Type B pancreatic cell (in vitro differentiated cells): ENCODE measurements at regions not wholly inside any gene's neighbourhood (a gene's known extent, or its start where the extent isn't known, plus 50 kb on each side); places are given as distances from the start of the nearest gene placed in this dataset.

Experiments used
- DNase-seq: peaks from one replicate; pipeline ENCODE4 v3.0.0; 2021; ENCODE audit warnings: mixed read lengths; ENCODE audit not compliant: unreplicated experiment; ENCODE audit errors: extremely low spot score
- H3K27ac Mint-ChIP-seq: 2 replicates; pipeline ENCODE4 v1.8.0; 2021; ENCODE audit warnings: mild to moderate bottlenecking, mixed read lengths
- H3K27me3 Mint-ChIP-seq: 2 replicates; pipeline ENCODE4 v1.8.0; 2021; ENCODE audit warnings: mixed read lengths
- H3K36me3 Mint-ChIP-seq: 2 replicates; pipeline ENCODE4 v1.8.0; 2021; ENCODE audit warnings: mixed read lengths
- H3K4me1 Mint-ChIP-seq: one replicate; pipeline ENCODE4 v1.8.0; 2021; ENCODE audit warnings: mixed read lengths; ENCODE audit not compliant: unreplicated experiment
- H3K4me3 Mint-ChIP-seq: 2 replicates; pipeline ENCODE4 v1.8.0; 2021; ENCODE audit warnings: mild to moderate bottlenecking, mixed read lengths
- H3K9me3 Mint-ChIP-seq: 2 replicates; pipeline ENCODE4 v1.8.0; 2021; ENCODE audit warnings: mixed read lengths
- CTCF ChIP-seq: fragments of 200-600 bp; sonication (generic); conservative IDR thresholded peaks from 2 replicates; pipeline ENCODE4 v1.5.0; 2021; ENCODE audit warnings: antibody characterized with exemption, mild to moderate bottlenecking

DNA sequence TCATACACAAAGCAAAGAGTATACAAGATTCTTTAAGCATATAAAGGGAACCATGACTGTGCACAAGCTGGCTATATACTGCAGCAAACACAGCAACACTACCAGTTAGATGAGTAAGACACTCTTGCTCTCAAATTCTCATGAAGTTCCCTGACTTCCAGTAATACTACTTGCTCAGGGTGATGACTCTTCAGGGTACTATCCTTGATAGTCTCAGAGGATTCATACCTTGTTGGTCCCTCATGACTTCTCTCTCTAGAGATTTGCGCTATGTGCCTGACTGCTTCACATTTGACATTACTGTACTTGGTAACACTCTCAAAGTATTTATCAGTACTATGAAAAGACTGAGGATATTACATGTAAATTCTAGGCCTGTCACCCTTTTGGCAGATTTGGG, 159.8 kb upstream of the ZRANB2 start:
- Mint-ChIP-seq H3K27me3 (no peaks in the 10 kb centered on the region), H3K27ac (no peak overlapping the region), H3K4me1 (no peaks in the 10 kb centered on the region), H3K9me3 (no peaks in the 10 kb centered on the region), H3K4me3 (no peak overlapping the region), H3K36me3 (no peaks in the 10 kb centered on the region)
- DNase-seq: no peak
- TF ChIP-seq CTCF: no peak

DNA sequence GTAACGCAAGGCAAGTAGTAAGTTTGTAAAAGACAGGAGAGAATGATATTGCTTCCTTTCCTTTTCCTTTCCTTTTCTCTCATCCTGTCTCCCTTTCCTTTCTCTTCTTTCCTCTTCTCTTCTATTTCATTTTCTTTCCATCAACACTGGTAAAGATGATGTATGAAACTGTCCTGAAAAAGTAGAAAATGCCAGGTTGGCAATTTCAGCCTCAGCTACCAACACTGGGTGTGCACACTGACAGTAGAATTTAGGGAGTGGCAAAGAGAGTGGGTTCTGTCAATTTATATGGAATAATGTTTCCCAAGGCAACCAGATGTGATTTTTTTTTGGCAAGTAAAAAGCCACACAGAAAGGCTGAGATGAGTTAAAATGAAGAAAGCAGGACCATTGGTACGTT, 155.7 kb upstream of the ZRANB2 start:
- Mint-ChIP-seq H3K4me3 (no peak overlapping the region), H3K36me3 (no peaks in the 10 kb centered on the region), H3K4me1 (no peaks in the 10 kb centered on the region), H3K9me3 (no peaks in the 10 kb centered on the region), H3K27ac (no peak overlapping the region), H3K27me3 (no peaks in the 10 kb centered on the region)
- TF ChIP-seq CTCF: no peak
- no peak for DNase-seq

GRCh38 chr1:71233645-71234044, 152.8 kb upstream of the ZRANB2 start:
- Mint-ChIP-seq H3K27ac (no peak overlapping the region), H3K27me3 (peaks cover 3% of the 10 kb centered on the region), H3K4me3 (no peak overlapping the region), H3K4me1 (no peaks in the 10 kb centered on the region), H3K9me3 (no peaks in the 10 kb centered on the region), H3K36me3 (no peaks in the 10 kb centered on the region)
- no peak for DNase-seq
- TF ChIP-seq CTCF: no peak

- Mint-ChIP-seq H3K4me3 (no peak overlapping the region), H3K36me3 (no peaks in the 10 kb centered on the region), H3K9me3 (no peaks in the 10 kb centered on the region), H3K27me3 (peaks cover 3% of the 10 kb centered on the region), H3K4me1 (no peaks in the 10 kb centered on the region), H3K27ac (no peak overlapping the region)
- no peak for DNase-seq
- no peak for TF ChIP-seq CTCF
Measured at GRCh38 chr1:71232786-71233185, 152.0 kb upstream of the ZRANB2 start.

DNA sequence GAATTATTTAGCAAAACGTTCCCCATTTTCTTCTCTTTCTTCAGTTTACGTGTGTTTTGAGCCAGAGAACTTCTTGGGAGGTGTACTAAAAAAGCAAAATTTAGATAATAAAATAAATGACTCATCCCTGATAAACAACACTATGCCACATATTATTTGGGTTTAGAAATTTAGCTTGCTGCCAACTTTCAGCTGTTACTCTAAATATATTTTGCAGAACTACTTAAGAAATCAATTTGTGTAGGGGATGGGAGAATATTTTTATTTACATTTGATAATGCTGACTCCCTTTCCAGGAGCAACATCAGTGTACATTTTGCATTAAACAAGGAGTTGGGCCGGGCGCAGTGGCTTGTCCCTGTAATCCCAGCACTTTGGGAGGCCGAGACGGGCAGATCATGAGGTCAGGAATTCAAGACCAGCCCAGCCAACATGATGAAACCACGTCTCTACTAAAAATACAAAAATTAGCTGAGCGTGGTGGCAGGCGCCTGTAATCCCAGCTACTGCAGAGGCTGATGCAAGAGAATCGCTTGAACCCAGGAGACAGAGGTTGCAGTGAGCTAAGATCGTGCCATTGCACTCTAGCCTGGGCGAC, 151.4 kb upstream of the ZRANB2 start:
- H3K9me3 Mint-ChIP-seq: no peaks in the 10 kb centered on the region
- no peak overlapping the region for H3K4me3 Mint-ChIP-seq
- H3K36me3 Mint-ChIP-seq: no peaks in the 10 kb centered on the region
- no peak for TF ChIP-seq CTCF
- H3K4me1 Mint-ChIP-seq: no peaks in the 10 kb centered on the region
- peaks cover 3% of the 10 kb centered on the region for H3K27me3 Mint-ChIP-seq
- H3K27ac Mint-ChIP-seq: no peak overlapping the region
- no peak for DNase-seq

DNA sequence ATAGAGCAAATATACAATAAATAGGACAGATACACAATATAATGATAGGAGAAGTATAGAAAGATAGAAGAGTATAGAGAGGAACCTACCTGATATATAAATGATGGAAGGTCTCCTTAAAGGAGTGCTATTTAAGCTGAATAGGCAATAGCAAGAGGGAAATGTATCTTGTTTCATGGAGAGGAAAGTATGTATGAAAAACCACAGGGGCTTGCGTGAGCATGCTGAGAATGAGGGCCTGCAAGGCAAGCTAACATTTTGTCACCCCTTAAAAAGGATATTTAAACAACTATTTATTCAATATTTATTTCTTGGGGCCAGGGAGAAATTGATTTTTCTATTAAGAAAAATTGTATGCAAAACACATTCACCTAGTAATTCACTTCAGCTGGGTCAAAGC, 150.9 kb upstream of the ZRANB2 start:
- no peak for DNase-seq
- Mint-ChIP-seq H3K27me3 (peaks cover 3% of the 10 kb centered on the region), H3K9me3 (no peaks in the 10 kb centered on the region), H3K36me3 (no peaks in the 10 kb centered on the region), H3K27ac (no peak overlapping the region), H3K4me1 (no peaks in the 10 kb centered on the region), H3K4me3 (no peak overlapping the region)
- TF ChIP-seq CTCF: no peak
